GM18505 (cell line): ENCODE measurements at regions not wholly inside any gene's neighbourhood (a gene's known extent, or its start where the extent isn't known, plus 50 kb on each side); places are given as distances from the start of the nearest gene placed in this dataset.

Experiments
- ATAC-seq: cut with Tn5 transposase; IDR thresholded peaks from one replicate; pipeline ENCODE4 v1.9.1; 2021; ENCODE audit not compliant: unreplicated experiment
- POLR2A ChIP-seq: IDR thresholded peaks from 4 replicates; pipeline ENCODE4 v1.6.1; 2011; ENCODE audit warnings: borderline replicate concordance; ENCODE audit not compliant: insufficient read depth, insufficient read length; ENCODE audit errors: extremely low read depth

DNA sequence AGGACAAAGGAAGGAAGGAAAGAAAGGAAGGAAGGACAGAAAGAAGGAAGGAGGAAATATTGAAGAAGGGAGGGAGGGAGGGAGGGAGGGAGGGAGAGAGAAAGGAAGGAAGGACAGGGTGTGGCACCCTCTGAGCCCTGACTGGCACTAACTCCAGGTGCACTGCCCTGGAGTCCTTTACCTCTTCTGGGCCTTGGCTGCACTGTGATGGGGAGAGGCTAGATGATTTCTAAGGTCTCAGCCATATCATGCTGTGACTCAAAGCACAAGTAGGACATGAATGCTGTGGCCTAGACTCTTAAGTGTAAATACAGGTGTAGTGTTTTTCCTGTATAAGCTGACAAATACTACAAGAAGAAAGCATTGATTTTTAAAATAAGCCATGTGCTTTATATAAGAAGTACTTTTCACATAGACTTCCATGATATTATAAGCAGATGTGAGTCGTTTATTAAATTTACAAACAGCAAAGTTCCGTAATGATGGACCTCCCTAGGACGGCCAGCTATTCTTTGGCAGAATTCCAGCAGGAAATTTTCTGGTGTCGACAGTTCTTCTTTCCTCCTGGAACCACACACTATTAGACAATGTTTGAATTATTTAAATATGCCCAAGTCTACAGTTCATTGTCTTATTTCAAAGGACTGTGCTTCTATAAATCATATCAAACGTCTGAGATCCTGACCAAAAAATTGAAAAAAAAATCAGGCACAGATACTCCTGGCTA is 213.8 kb upstream of the C2CD4B start:
- no peak for ATAC-seq
- no peak for TF ChIP-seq POLR2A

- no peak for ATAC-seq
- TF ChIP-seq POLR2A = no peak
Observed at GRCh38 chr15:62380011-62380410, 214.9 kb upstream of the C2CD4B start.

GRCh38 chr15:62382046-62382445 is 217.0 kb upstream of the C2CD4B start:
- no peak for ATAC-seq
- TF ChIP-seq POLR2A = no peak

DNA sequence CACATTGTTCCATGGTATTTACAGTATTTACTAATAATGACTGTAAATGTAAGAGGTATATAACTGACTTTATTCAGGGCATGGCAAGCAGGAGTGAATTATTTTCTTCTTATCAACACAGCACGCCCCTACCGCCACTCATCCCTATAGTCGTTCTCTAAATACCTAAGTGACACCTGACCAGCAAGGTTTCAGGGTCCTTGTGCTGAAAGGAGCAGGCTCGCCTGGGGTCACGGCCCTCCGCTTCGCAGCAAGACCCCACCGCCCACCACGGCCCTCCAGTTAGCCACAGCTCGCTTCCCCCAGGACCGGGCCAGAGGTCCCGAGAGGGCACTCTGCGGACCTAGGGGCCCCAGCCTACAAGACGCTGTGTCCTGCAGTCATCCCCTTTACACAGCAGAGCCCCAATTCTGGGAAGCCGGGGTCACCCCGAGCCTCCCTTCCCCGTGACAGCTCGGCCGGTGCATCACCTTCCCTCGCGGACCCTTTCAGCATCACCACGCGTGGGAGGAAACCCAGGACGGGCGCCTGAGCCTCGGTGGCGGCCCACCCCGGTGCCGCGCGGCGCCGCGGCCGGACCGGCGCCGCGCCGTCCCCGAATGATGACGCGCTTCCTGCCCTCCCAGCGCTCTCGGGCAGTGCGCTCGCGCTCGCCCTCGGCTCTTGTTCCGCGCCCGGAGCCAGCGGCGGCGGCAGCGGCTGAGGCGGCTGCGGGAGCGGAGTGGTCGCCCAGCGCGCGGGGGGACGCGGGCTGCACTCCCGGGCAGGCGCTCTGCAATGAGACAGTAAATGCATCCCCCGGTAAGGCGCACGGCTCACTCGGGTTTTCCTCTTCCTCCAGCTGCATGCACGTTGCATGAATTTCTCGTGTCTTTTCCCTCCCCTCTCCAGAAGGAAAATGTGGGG is 225.1 kb upstream of the C2CD4B start, which contains the start of gene TLN2:
Gene TLN2, plus strand, starts transcription at position 666 of the 906 bp plus-strand sequence.
- peak; percentile 96 for TF ChIP-seq POLR2A
- ATAC-seq = peak; percentile 89

DNA sequence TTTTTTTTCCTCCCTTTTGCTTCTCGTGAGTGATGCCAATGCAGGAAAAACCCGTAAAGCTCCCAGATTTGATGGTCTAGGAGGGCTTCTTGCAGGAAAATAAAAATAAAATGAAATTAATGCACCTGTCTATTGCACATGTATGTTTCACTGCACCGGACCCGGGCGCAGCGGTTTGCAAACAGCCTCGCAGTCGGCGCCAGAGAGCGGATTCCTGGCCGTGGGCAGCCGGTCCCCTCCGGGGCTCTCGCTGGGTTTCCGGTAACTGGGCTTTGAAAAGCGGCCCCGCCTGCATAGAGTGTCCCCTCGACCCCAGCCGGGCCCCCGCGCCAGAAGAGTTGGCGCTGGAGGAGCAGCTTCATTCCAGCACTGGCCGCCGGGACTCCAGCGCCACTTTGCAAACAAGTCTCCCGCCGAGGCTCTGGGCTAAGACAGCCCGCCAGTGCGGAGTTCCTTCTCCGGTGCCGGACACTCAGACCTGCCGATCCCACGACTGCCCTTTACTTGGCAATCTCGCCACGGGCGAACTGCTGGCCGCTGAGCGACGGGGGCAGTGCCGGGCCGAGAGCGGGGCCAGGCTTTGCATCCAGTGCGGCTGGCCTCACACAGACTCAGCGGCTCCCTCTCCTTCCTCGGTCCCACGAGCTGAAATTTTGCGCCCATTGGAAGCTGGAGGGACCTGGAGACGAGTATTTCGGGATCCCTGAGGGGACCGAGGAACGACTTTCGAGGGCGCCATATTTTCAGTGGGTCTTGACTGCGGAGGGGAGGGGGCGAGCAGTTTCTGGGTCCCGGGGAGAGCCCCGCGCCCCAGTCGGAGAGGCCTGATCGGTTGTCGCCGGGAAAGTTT is 225.9 kb upstream of the C2CD4B start:
- TF ChIP-seq POLR2A = no peak
- peak; percentile 28 for ATAC-seq

GRCh38 chr15:62391641-62392262 is 226.7 kb upstream of the C2CD4B start:
- ATAC-seq = no peak

GRCh38 chr15:62392376-62392775 is 227.3 kb upstream of the C2CD4B start:
- ATAC-seq = no peak
- TF ChIP-seq POLR2A = no peak

More at GRCh38 chr15:62391641-62392262, 226.7 kb upstream of the C2CD4B start:
- TF ChIP-seq POLR2A = no peak

GRCh38 chr15:62393196-62393595 is 228.1 kb upstream of the C2CD4B start:
- no peak for ATAC-seq

DNA sequence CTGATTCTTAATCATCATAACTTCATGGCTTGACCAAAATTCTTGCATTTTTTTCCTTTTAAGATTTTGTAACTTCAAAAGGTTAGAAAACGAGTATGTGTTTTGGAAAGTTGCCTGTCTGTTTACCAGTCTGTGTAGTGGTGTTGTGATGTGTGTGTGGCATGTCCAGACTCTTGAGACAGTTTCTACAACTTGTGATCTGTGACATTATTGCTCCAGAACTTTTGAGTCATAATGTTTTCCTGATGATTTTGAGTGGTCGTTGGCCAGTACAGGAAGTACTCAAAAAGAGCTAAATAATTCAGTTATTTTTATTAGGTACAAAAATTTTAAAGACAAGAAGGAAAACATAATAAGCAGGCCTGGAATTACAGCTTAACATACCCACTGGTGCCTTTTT is 229.0 kb upstream of the C2CD4B start:
- no peak for ATAC-seq

More at GRCh38 chr15:62393196-62393595, 228.1 kb upstream of the C2CD4B start:
- TF ChIP-seq POLR2A = no peak

GRCh38 chr15:62400778-62401177 is 235.7 kb upstream of the C2CD4B start:
- no peak for ATAC-seq
- no peak for TF ChIP-seq POLR2A

More for the DNA sequence above, 229.0 kb upstream of the C2CD4B start:
- no peak for TF ChIP-seq POLR2A

DNA sequence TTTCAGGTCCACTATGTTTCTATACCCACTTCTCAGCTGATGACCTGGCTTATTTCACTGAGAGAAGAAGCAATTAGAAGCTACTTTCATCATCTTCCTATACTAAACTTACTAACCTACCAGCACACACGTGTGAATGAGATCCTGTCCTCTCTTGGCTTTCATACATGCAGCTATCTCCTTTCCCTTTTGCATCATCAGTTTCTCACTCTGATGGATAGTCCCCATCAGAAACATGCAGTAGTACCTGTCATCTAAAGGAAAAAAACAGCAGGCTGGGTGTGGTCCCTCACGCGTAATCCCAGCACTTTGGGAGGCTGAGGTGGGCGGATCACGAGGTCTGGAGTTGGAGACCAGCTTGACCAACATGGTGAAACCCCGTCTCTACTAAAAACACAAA is 237.6 kb upstream of the C2CD4B start:
- no peak for TF ChIP-seq POLR2A
- no peak for ATAC-seq

- no peak for TF ChIP-seq POLR2A
- ATAC-seq = no peak
Observed at GRCh38 chr15:62403164-62403809, 238.2 kb upstream of the C2CD4B start.

- no peak for TF ChIP-seq POLR2A
- no peak for ATAC-seq
Observed at GRCh38 chr15:62404194-62404985, 239.3 kb upstream of the C2CD4B start.
